Gastroesophageal sphincter (tissue), 4 donors: ENCODE measurements at regions not wholly inside any gene's neighbourhood (a gene's known extent, or its start where the extent isn't known, plus 50 kb on each side); places are given as distances from the start of the nearest gene placed in this dataset.
"Not testable (repeated sequence)": the region's sequence is repeated elsewhere in the genome, so short reads cannot be mapped to it uniquely, and the experiment has no call there.

Experiments used
- ATAC-seq: fragments of 150-250 bp; one replicate; pipeline ENCODE4 v1.9.1; 2016; ENCODE audit warnings: mild to moderate bottlenecking, moderate library complexity
- H3K27ac ChIP-seq, 4 donors: fragments of 200-600 bp; sonication (generic) in 3 of 4; 1 replicate in 3 of 4; 2 replicates in 1 of 4; pipeline ENCODE4 v1.5.1; 2016 to 2019
- H3K27me3 ChIP-seq: fragments of 200-600 bp; sonication (generic); one replicate; pipeline ENCODE4 v1.5.1; 2019
- H3K36me3 ChIP-seq, 2 donors: fragments of 200-600 bp; sonication (generic); one replicate each; pipeline ENCODE4 v1.5.1; 2019; ENCODE audit warnings: control low read depth in 1 of 2
- H3K4me1 ChIP-seq, 3 donors: fragments of 200-600 bp; sonication (generic); 1 replicate in 2 of 3; 2 replicates in 1 of 3; pipeline ENCODE4 v1.5.1; 2016 to 2019; ENCODE audit warnings: control low read depth in 2 of 3
- H3K4me3 ChIP-seq, 2 donors: fragments of 200-600 bp; sonication (generic); one replicate each; pipeline ENCODE4 v1.5.1; 2019; ENCODE audit warnings: mild to moderate bottlenecking in 1 of 2, moderate library complexity in 1 of 2
- H3K9me3 ChIP-seq, 3 donors: fragments of 200-600 bp; sonication (generic); one replicate each; pipeline ENCODE4 v1.5.1; 2017 to 2019; ENCODE audit warnings: control low read depth in 2 of 3
- CTCF ChIP-seq, 4 experiments: fragments of 200-600 bp in 2 of 4; fragments of 450-650 bp in 2 of 4; sonication (generic) in 1 of 4; IDR thresholded peaks; one replicate each; pipeline ENCODE4 v1.5.1; 2017 to 2019; ENCODE audit warnings: antibody characterized with exemption in 4 of 4, mild to moderate bottlenecking in 2 of 4, moderate library complexity in 2 of 4
- EP300 ChIP-seq: sonication (generic); formaldehyde crosslinking; IDR thresholded peaks from one replicate; pipeline ENCODE4 v1.6.1; 2017; ENCODE audit warnings: antibody characterized with exemption, mild to moderate bottlenecking
- POLR2A ChIP-seq, 2 donors: fragments of 450-650 bp; IDR thresholded peaks; one replicate each; pipeline ENCODE4 v1.6.1; 2017; ENCODE audit warnings: antibody characterized with exemption in 2 of 2, mild to moderate bottlenecking in 2 of 2, moderate library complexity in 1 of 2
- POLR2AphosphoS5 ChIP-seq: sonication (generic); formaldehyde crosslinking; IDR thresholded peaks from one replicate; pipeline ENCODE4 v1.6.1; 2017; ENCODE audit warnings: antibody characterized with exemption
- WGBS, 2 donors: methylation state at CpG; one replicate each; pipeline ENCODE4 v1.1.5; 2018; ENCODE audit warnings: low coverage in 1 of 2; 5-methylcytosine and 5-hydroxymethylcytosine counted together

- H3K4me3 ChIP-seq, result no peak overlapping the region
- H3K27ac ChIP-seq, result no peak overlapping the region
- H3K4me1 ChIP-seq, result no peaks in the 10 kb centered on the region
- TF ChIP-seq CTCF (IDR thresholded peaks at IDR 0.05), result no peak
- TF ChIP-seq POLR2AphosphoS5, result no peak
- H3K9me3 ChIP-seq, result no peaks in the 10 kb centered on the region
- ATAC-seq, result no peak
- no peaks in the 10 kb centered on the region for H3K27me3 ChIP-seq
- H3K36me3 ChIP-seq, result no peaks in the 10 kb centered on the region
- WGBS, 2 donors, result 66 to 75% methylated on average over 4 to 11 of the region's 11 CpGs
Measured at GRCh38 chr6:30814146-30815040, 69.9 kb upstream of the DDR1 start.

GRCh38 chr6:30813631-30814145 lies 69.3 kb upstream of the IER3 start:
- no peak for TF ChIP-seq POLR2A (IDR thresholded peaks at IDR 0.05)
- TF ChIP-seq EP300, result no peak
- no peak for TF ChIP-seq POLR2AphosphoS5
- no peak for TF ChIP-seq CTCF (IDR thresholded peaks at IDR 0.05)
- H3K4me1 ChIP-seq, result no peaks in the 10 kb centered on the region
- no peaks in the 10 kb centered on the region for H3K9me3 ChIP-seq
- H3K36me3 ChIP-seq, result no peaks in the 10 kb centered on the region
- no peaks in the 10 kb centered on the region for H3K27me3 ChIP-seq
- H3K27ac ChIP-seq, result no peak overlapping the region
- ATAC-seq, result no peak
- 84 to 91% methylated on average over 4 to 7 of the region's 9 CpGs for WGBS, 2 donors
- H3K4me3 ChIP-seq, result no peak overlapping the region

- H3K4me1 ChIP-seq, result no peaks in the 10 kb centered on the region
- no peaks in the 10 kb centered on the region for H3K9me3 ChIP-seq
- ATAC-seq, result no peak
- no peak for TF ChIP-seq POLR2A (IDR thresholded peaks at IDR 0.05)
- no peak for TF ChIP-seq CTCF (IDR thresholded peaks at IDR 0.05)
- no peak for TF ChIP-seq EP300
- no peak for TF ChIP-seq POLR2AphosphoS5
- H3K27me3 ChIP-seq, result no peaks in the 10 kb centered on the region
- 71 to 83% methylated on average over 1 to 3 of the region's 7 CpGs for WGBS, 2 donors
- H3K27ac ChIP-seq, result no peak overlapping the region
- no peaks in the 10 kb centered on the region for H3K36me3 ChIP-seq
- H3K4me3 ChIP-seq, result no peak overlapping the region
Measured at GRCh38 chr6:30810813-30811339, 66.5 kb upstream of the IER3 start.

- H3K27me3 ChIP-seq, H3K4me1 ChIP-seq, H3K36me3 ChIP-seq, H3K9me3 ChIP-seq, H3K27ac ChIP-seq, ATAC-seq, H3K4me3 ChIP-seq: not testable (repeated sequence)
- WGBS, 2 donors, result no CpG with 5 or more reads among the region's 26 CpGs
Measured at GRCh38 chr6:30807566-30807965, 63.2 kb upstream of the IER3 start.

GRCh38 chr6:30806581-30807183 lies 62.3 kb upstream of the IER3 start:
- WGBS, 2 donors, result 73 to 80% methylated on average over 5 to 10 of the region's 14 CpGs
- Histone ChIP-seq H3K27ac (no peak overlapping the region), H3K4me3 (no peak overlapping the region), H3K9me3 (no peaks in the 10 kb centered on the region), H3K36me3 (no peaks in the 10 kb centered on the region), H3K27me3 (no peaks in the 10 kb centered on the region), H3K4me1 (no peaks in the 10 kb centered on the region)
- no peak for ATAC-seq
- no peak for TF ChIP-seq EP300
- TF ChIP-seq CTCF (IDR thresholded peaks at IDR 0.05), result no peak
- no peak for TF ChIP-seq POLR2A (IDR thresholded peaks at IDR 0.05)
- no peak for TF ChIP-seq POLR2AphosphoS5
